Common myeloid progenitor, CD34-positive (primary cell): ENCODE measurements at regions not wholly inside any gene's neighbourhood (a gene's known extent, or its start where the extent isn't known, plus 50 kb on each side); places are given as distances from the start of the nearest gene placed in this dataset.

Experiments used
- CTCF ChIA-PET: fragments of 350-600 bp; sonication (Branson Sonifier 250); formaldehyde crosslinking; loops from one replicate; lab custom pipeline; 2021; ENCODE audit warnings: antibody characterized with exemption; lab: Charles Lee
- POLR2A ChIA-PET: fragments of 350-600 bp; sonication (Branson Sonifier 250); formaldehyde crosslinking; loops from one replicate; lab custom pipeline; 2021; ENCODE audit warnings: antibody characterized with exemption; lab: Charles Lee
- DNase-seq, 3 donors: peaks; one replicate each; pipeline versions ENCODE4 v3.0.0 to v3.0.0-alpha.2; 2013
- H3K27ac ChIP-seq, 2 experiments: 1 replicate in 1 of 2; 2 replicates in 1 of 2; pipeline ENCODE4 v1.7.0; 2013; ENCODE audit warnings: inconsistent platforms in 2 of 2, low read length in 2 of 2, mild to moderate bottlenecking in 2 of 2, low read depth in 1 of 2, moderate library complexity in 1 of 2; ENCODE audit not compliant: severe bottlenecking in 2 of 2, insufficient read depth in 1 of 2, poor library complexity in 1 of 2
- H3K27me3 ChIP-seq, 5 experiments: replicated peaks in 2 of 5; 1 replicate in 3 of 5; 2 replicates in 2 of 5; pipeline versions ENCODE4 v1.6.1 to v1.7.0; 2013; ENCODE audit warnings: low read length in 4 of 5, mild to moderate bottlenecking in 2 of 5, moderate library complexity in 2 of 5, inconsistent platforms in 1 of 5; ENCODE audit not compliant: insufficient read depth in 5 of 5, control insufficient read depth in 4 of 5
- H3K36me3 ChIP-seq, 4 experiments: 1 replicate in 2 of 4; 2 replicates in 2 of 4; pipeline versions ENCODE4 v1.6.1 to v1.7.0; 2013; ENCODE audit warnings: low read length in 3 of 4, control low read depth in 1 of 4, mild to moderate bottlenecking in 1 of 4; ENCODE audit not compliant: control insufficient read depth in 4 of 4, insufficient read depth in 4 of 4
- H3K4me1 ChIP-seq, 4 experiments: 1 replicate in 3 of 4; 2 replicates in 1 of 4; pipeline versions ENCODE4 v1.6.1 to v1.7.1; 2013; ENCODE audit warnings: low read length in 3 of 4, mild to moderate bottlenecking in 3 of 4, control low read depth in 1 of 4, inconsistent platforms in 1 of 4, moderate library complexity in 1 of 4; ENCODE audit not compliant: control insufficient read depth in 4 of 4, insufficient read depth in 4 of 4; ENCODE audit errors: control extremely low read depth in 1 of 4
- H3K4me3 ChIP-seq, 7 experiments: 1 replicate in 4 of 7; 2 replicates in 3 of 7; pipeline versions ENCODE4 v1.5.1 to v1.7.0; 2013; ENCODE audit warnings: mild to moderate bottlenecking in 7 of 7, low read length in 6 of 7, moderate library complexity in 6 of 7, inconsistent platforms in 2 of 7, low read depth in 2 of 7, control low read depth in 1 of 7; ENCODE audit not compliant: insufficient read depth in 4 of 7, control insufficient read depth in 1 of 7; ENCODE audit errors: extremely low read depth in 1 of 7
- H3K9me3 ChIP-seq, 5 experiments: 1 replicate in 4 of 5; 2 replicates in 1 of 5; pipeline versions ENCODE4 v1.6.1 to v1.7.1; 2013; ENCODE audit warnings: low read length in 4 of 5, mild to moderate bottlenecking in 2 of 5, inconsistent platforms in 1 of 5, low read depth in 1 of 5, moderate library complexity in 1 of 5; ENCODE audit not compliant: control insufficient read depth in 4 of 5, insufficient read depth in 2 of 5; ENCODE audit errors: control extremely low read depth in 1 of 5
- WGBS: methylation state at CpG from one replicate; pipeline ENCODE4 v1.1.5; 2013; ENCODE audit not compliant: insufficient coverage; 5-methylcytosine and 5-hydroxymethylcytosine counted together

- H3K4me1 ChIP-seq: peaks cover 0 to 6% (median 0%) of the 10 kb centered on the region in 4 experiments
- no peak overlapping the region for H3K27ac ChIP-seq
- ChIA-PET POLR2A (no interaction called here), CTCF (no interaction called here)
- no peak for DNase-seq
- 100% methylated on average over 5 of the region's 7 CpGs for WGBS
- no peaks in the 10 kb centered on the region for H3K27me3 ChIP-seq
- H3K4me3 ChIP-seq: no peak overlapping the region
- peaks cover 0 to 15% (median 8%) of the 10 kb centered on the region in 5 experiments for H3K9me3 ChIP-seq
- no peaks in the 10 kb centered on the region for H3K36me3 ChIP-seq
These were observed 370.5 kb downstream of the MN1 start for GRCh38 chr22:27431081-27431480.

- DNase-seq: no peak
- H3K4me3 ChIP-seq: no peak overlapping the region
- ChIA-PET POLR2A (no interaction called here), CTCF (no interaction called here)
- peaks cover 0 to 15% (median 8%) of the 10 kb centered on the region in 5 experiments for H3K9me3 ChIP-seq
- no peak overlapping the region for H3K27ac ChIP-seq
- H3K4me1 ChIP-seq: peaks cover 0 to 7% (median 0%) of the 10 kb centered on the region in 4 experiments
- H3K27me3 ChIP-seq: no peaks in the 10 kb centered on the region
- no peaks in the 10 kb centered on the region for H3K36me3 ChIP-seq
- WGBS: 96% methylated on average over 3 of the region's 4 CpGs
These were observed 369.7 kb downstream of the MN1 start for GRCh38 chr22:27431896-27432295.

GRCh38 chr22:27433099-27433498 lies 368.5 kb downstream of the MN1 start:
- ChIA-PET CTCF (interaction anchor here (1.3 to 1.6 kb wide), 2 partner anchors 10 to 29 kb away, joined by 3 read pairs; no protein-coding TSS in a partner anchor), POLR2A (no interaction called here)
- 87% methylated on average over 1 of the region's 1 CpG for WGBS
- Histone ChIP-seq H3K36me3 (no peaks in the 10 kb centered on the region), H3K9me3 (peaks cover 0 to 15% (median 8%) of the 10 kb centered on the region in 5 experiments), H3K27ac (no peak overlapping the region), H3K27me3 (no peaks in the 10 kb centered on the region), H3K4me3 (no peak overlapping the region), H3K4me1 (peaks cover 0 to 8% (median 0%) of the 10 kb centered on the region in 4 experiments)
- DNase-seq: no peak

- WGBS: 98% methylated on average over 9 of the region's 10 CpGs
- CTCF ChIA-PET: interaction anchor here (1.3 to 1.6 kb wide), 2 partner anchors 11 to 29 kb away, joined by 3 read pairs; no protein-coding TSS in a partner anchor
These were observed 367.9 kb downstream of the MN1 start for GRCh38 chr22:27433585-27434190.

GRCh38 chr22:27434898-27435297 lies 366.7 kb downstream of the MN1 start:
- peaks cover 0 to 15% (median 8%) of the 10 kb centered on the region in 5 experiments for H3K9me3 ChIP-seq
- 100% methylated on average over 5 of the region's 10 CpGs for whole genome bisulfite sequencing
- H3K27me3 ChIP-seq: no peaks in the 10 kb centered on the region
- H3K4me3 ChIP-seq: no peak overlapping the region
- no peak for DNase-seq
- H3K27ac ChIP-seq: no peak overlapping the region
- ChIA-PET POLR2A (no interaction called here), CTCF (interaction anchor here (1.6 kb wide), 1 partner anchor 12 kb away, joined by 3 read pairs; no protein-coding TSS in a partner anchor)
- H3K4me1 ChIP-seq: peaks cover 0 to 18% (median 4%) of the 10 kb centered on the region in 4 experiments
- no peaks in the 10 kb centered on the region for H3K36me3 ChIP-seq

More at GRCh38 chr22:27433585-27434190, 367.9 kb downstream of the MN1 start:
- Histone ChIP-seq H3K4me1 (peaks cover 0 to 14% (median 2%) of the 10 kb centered on the region in 4 experiments), H3K27ac (no peak overlapping the region), H3K27me3 (no peaks in the 10 kb centered on the region), H3K9me3 (peaks cover 0 to 15% (median 8%) of the 10 kb centered on the region in 5 experiments), H3K36me3 (no peaks in the 10 kb centered on the region), H3K4me3 (no peak overlapping the region)
- POLR2A ChIA-PET: no interaction called here
- no peak for DNase-seq

- Histone ChIP-seq H3K27ac (no peak overlapping the region), H3K4me3 (no peak overlapping the region), H3K9me3 (peaks cover 0 to 15% (median 8%) of the 10 kb centered on the region in 5 experiments), H3K4me1 (peaks cover 2 to 29% (median 14%) of the 10 kb centered on the region in 4 experiments), H3K27me3 (no peaks in the 10 kb centered on the region), H3K36me3 (no peaks in the 10 kb centered on the region)
- DNase-seq: no peak
- ChIA-PET POLR2A (no interaction called here), CTCF (no interaction called here)
- 73% methylated on average over 17 of the region's 19 CpGs for WGBS
These were observed 365.5 kb downstream of the MN1 start for GRCh38 chr22:27435844-27436576.

- H3K9me3 ChIP-seq: peaks cover 0 to 10% (median 5%) of the 10 kb centered on the region in 5 experiments
- H3K36me3 ChIP-seq: no peaks in the 10 kb centered on the region
- ChIA-PET POLR2A (no interaction called here), CTCF (no interaction called here)
- peaks cover 3 to 35% (median 20%) of the 10 kb centered on the region in 4 experiments for H3K4me1 ChIP-seq
- WGBS: 95% methylated on average over 7 of the region's 7 CpGs
- H3K27ac ChIP-seq: no peak overlapping the region
- no peaks in the 10 kb centered on the region for H3K27me3 ChIP-seq
- H3K4me3 ChIP-seq: no peak overlapping the region
- no peak for DNase-seq
These were observed 365.0 kb downstream of the MN1 start for GRCh38 chr22:27436591-27436990.
